ENCODE measurements at regions not wholly inside any gene's neighbourhood (a gene's known extent, or its start where the extent isn't known, plus 50 kb on each side); places are given as distances from the start of the nearest gene placed in this dataset.
"Not testable (repeated sequence)": the region's sequence is repeated elsewhere in the genome, so short reads cannot be mapped to it uniquely, and the experiment has no call there.

DNA sequence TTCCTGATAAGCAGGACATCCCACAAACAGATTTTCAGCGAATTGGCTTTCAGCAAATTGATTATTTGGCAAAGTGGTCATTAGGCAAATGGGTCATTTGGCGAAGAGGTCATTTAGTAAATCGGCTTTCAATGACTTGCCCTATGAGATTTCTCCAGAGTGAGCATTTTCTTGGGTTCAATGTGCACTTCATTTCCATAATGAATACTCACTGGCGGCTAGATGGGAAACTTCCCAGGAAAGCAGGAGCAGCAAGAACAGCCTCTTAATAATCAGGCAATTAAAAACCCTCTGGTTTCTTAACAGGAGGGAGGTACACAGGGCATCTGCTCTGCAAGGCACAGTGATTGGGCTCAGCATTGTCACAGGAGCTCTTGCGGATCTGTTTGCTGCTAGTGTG is 51.5 kb upstream of the DEFB108B start:
- CTCF ChIA-PET; H3K36me3 Mint-ChIP-seq (ENCODE audit: insufficient read depth, unreplicated experiment); H3K4me1 Mint-ChIP-seq (ENCODE audit: low read depth, unreplicated experiment); DNase-seq; BruUV-seq (replicated peaks); H3K9me3 Mint-ChIP-seq (ENCODE audit: low read depth, unreplicated experiment); H3K27ac Mint-ChIP-seq (ENCODE audit: unreplicated experiment); H3K4me3 Mint-ChIP-seq (ENCODE audit: low read depth, unreplicated experiment); intact Hi-C loops (cut with micrococcal nuclease; ENCODE audit: unreplicated experiment): not testable (repeated sequence)
- H3K27me3 Mint-ChIP-seq (ENCODE audit: unreplicated experiment) = peaks cover 20% of the 10 kb centered on the region

- BruUV-seq (replicated peaks); H3K4me1 Mint-ChIP-seq (ENCODE audit: low read depth, unreplicated experiment); CTCF ChIA-PET; intact Hi-C loops (cut with micrococcal nuclease; ENCODE audit: unreplicated experiment); H3K9me3 Mint-ChIP-seq (ENCODE audit: low read depth, unreplicated experiment); DNase-seq; H3K4me3 Mint-ChIP-seq (ENCODE audit: low read depth, unreplicated experiment); H3K27ac Mint-ChIP-seq (ENCODE audit: unreplicated experiment): not testable (repeated sequence)
- peaks cover 11% of the 10 kb centered on the region for H3K36me3 Mint-ChIP-seq (ENCODE audit: insufficient read depth, unreplicated experiment)
- peaks cover 20% of the 10 kb centered on the region for H3K27me3 Mint-ChIP-seq (ENCODE audit: unreplicated experiment)
These were observed 50.7 kb upstream of the DEFB108B start for GRCh38 chr11:71782229-71782861.

GRCh38 chr11:71783191-71783590 is 49.8 kb upstream of the DEFB108B start:
- not testable (repeated sequence) for DNase-seq; H3K27ac Mint-ChIP-seq (ENCODE audit: unreplicated experiment)

More at GRCh38 chr11:71783191-71783590, 49.8 kb upstream of the DEFB108B start:
- H3K9me3 Mint-ChIP-seq (ENCODE audit: low read depth, unreplicated experiment); H3K4me1 Mint-ChIP-seq (ENCODE audit: low read depth, unreplicated experiment); H3K4me3 Mint-ChIP-seq (ENCODE audit: low read depth, unreplicated experiment); intact Hi-C loops (cut with micrococcal nuclease; ENCODE audit: unreplicated experiment); CTCF ChIA-PET; BruUV-seq (replicated peaks): not testable (repeated sequence)
- peaks cover 20% of the 10 kb centered on the region for H3K27me3 Mint-ChIP-seq (ENCODE audit: unreplicated experiment)
- H3K36me3 Mint-ChIP-seq (ENCODE audit: insufficient read depth, unreplicated experiment) = peaks cover 19% of the 10 kb centered on the region
